SK-N-SH treated with all-trans-retinoic acid at 6 μM for 48 hours (cell line): ENCODE measurements at regions not wholly inside any gene's neighbourhood (a gene's known extent, or its start where the extent isn't known, plus 50 kb on each side); places are given as distances from the start of the nearest gene placed in this dataset.

ENCODE experiments used
- ATAC-seq: fragments of 200-7000 bp; cut with Tn5 transposase; 3 replicates; pipeline ENCODE4 v1.9.1; 2020; ENCODE audit warnings: mild to moderate bottlenecking, moderate library complexity
- ARNTL ChIP-seq: fragments of 450-650 bp; formaldehyde crosslinking; IDR thresholded peaks from 2 replicates; pipeline ENCODE4 v1.5.0; 2020; ENCODE audit warnings: low read depth, mild to moderate bottlenecking, moderate library complexity, borderline replicate concordance
- BACH2 ChIP-seq: fragments of 250-450 bp; sonication (Bioruptor Pico); IDR thresholded peaks from 2 replicates; pipeline ENCODE4 v1.9.0; 2021; ENCODE audit warnings: mild to moderate bottlenecking, borderline replicate concordance
- CSDC2 ChIP-seq: fragments of 250-450 bp; sonication (Bioruptor Pico); IDR thresholded peaks from 2 replicates; pipeline ENCODE4 v1.5.0; 2020; ENCODE audit warnings: mild to moderate bottlenecking, moderate library complexity
- CSRNP3 ChIP-seq: fragments of 250-450 bp; sonication (Bioruptor Pico); IDR thresholded peaks from 2 replicates; pipeline ENCODE4 v1.5.1; 2021; ENCODE audit warnings: mild to moderate bottlenecking, moderate library complexity
- ESRRG ChIP-seq: fragments of 250-450 bp; sonication (Bioruptor Pico); IDR thresholded peaks from 2 replicates; pipeline ENCODE4 v1.6.1; 2021; ENCODE audit warnings: mild to moderate bottlenecking
- GLIS3 ChIP-seq: fragments of 250-450 bp; sonication (Bioruptor Pico); IDR thresholded peaks from 2 replicates; pipeline ENCODE4 v1.5.0; 2020; ENCODE audit warnings: mild to moderate bottlenecking, moderate library complexity
- ISL1 ChIP-seq: fragments of 250-450 bp; sonication (Bioruptor Pico); IDR thresholded peaks from 2 replicates; pipeline ENCODE4 v2.1.2; 2022; ENCODE audit warnings: mild to moderate bottlenecking, moderate library complexity
- OSR1 ChIP-seq: fragments of 250-450 bp; sonication (Bioruptor Pico); IDR thresholded peaks from 2 replicates; pipeline ENCODE4 v1.8.0; 2022; ENCODE audit warnings: moderate library complexity, mild to moderate bottlenecking, inconsistent platforms
- POU6F1 ChIP-seq: fragments of 250-450 bp; sonication (Bioruptor Pico); IDR thresholded peaks from 2 replicates; pipeline ENCODE4 v1.8.0; 2021; ENCODE audit warnings: low read depth, mild to moderate bottlenecking, moderate library complexity, borderline replicate concordance
- PPARA ChIP-seq: fragments of 250-450 bp; sonication (Bioruptor Pico); IDR thresholded peaks from 2 replicates; pipeline ENCODE4 v1.5.0; 2020; ENCODE audit warnings: mild to moderate bottlenecking, borderline replicate concordance
- TCF4 ChIP-seq: fragments of 250-450 bp; sonication (Bioruptor Pico); IDR thresholded peaks from 2 replicates; pipeline ENCODE4 v1.8.0; 2021; ENCODE audit warnings: mild to moderate bottlenecking, moderate library complexity, borderline replicate concordance
- TOX ChIP-seq: fragments of 250-450 bp; sonication (Bioruptor Pico); IDR thresholded peaks from 2 replicates; pipeline ENCODE4 v1.8.0; 2021; ENCODE audit warnings: mild to moderate bottlenecking, moderate library complexity, borderline replicate concordance
- TSHZ2 ChIP-seq: fragments of 250-450 bp; sonication (Bioruptor Pico); IDR thresholded peaks from 2 replicates; pipeline ENCODE4 v1.5.0; 2020; ENCODE audit warnings: mild to moderate bottlenecking, moderate library complexity
- ZC3H10 ChIP-seq: fragments of 250-450 bp; sonication (Bioruptor Pico); IDR thresholded peaks from 2 replicates; pipeline ENCODE4 v1.5.1; 2021; ENCODE audit warnings: mild to moderate bottlenecking, moderate library complexity
- ZFP30 ChIP-seq: fragments of 450-650 bp; formaldehyde crosslinking; IDR thresholded peaks from 2 replicates; pipeline ENCODE4 v1.5.0; 2022; ENCODE audit warnings: mild to moderate bottlenecking, moderate library complexity
- ZNF565 ChIP-seq: fragments of 450-650 bp; formaldehyde crosslinking; conservative IDR thresholded peaks from 2 replicates; pipeline ENCODE4 v1.5.0; 2020; ENCODE audit warnings: low read depth, mild to moderate bottlenecking, moderate library complexity
- ZNF70 ChIP-seq: fragments of 450-650 bp; formaldehyde crosslinking; IDR thresholded peaks from 2 replicates; pipeline ENCODE4 v1.5.0; 2020; ENCODE audit warnings: mild to moderate bottlenecking, moderate library complexity

- ATAC-seq: no peak
- TF ChIP-seq ARNTL (CRISPR knock-in tag): no peak
- TF ChIP-seq GLIS3 (CRISPR knock-in tag): no peak
- no peak for TF ChIP-seq POU6F1
- no peak for TF ChIP-seq OSR1 (CRISPR knock-in tag)
- TF ChIP-seq ZC3H10: no peak
- no peak for TF ChIP-seq ESRRG (CRISPR knock-in tag)
- no peak for TF ChIP-seq TCF4 (CRISPR knock-in tag)
- TF ChIP-seq CSDC2: no peak
- no peak for TF ChIP-seq ZNF565 (CRISPR knock-in tag)
- no peak for TF ChIP-seq ISL1
- TF ChIP-seq TOX (CRISPR knock-in tag): no peak
Observed at GRCh38 chr17:5665164-5665563, 80.9 kb upstream of the NLRP1 start.

GRCh38 chr17:5667871-5668270 is 83.6 kb upstream of the NLRP1 start:
- TF ChIP-seq CSDC2: no peak
- TF ChIP-seq ZFP30: no peak
- 0 out of 3 replicates have a peak, but pooled peaks have one; percentile 42 for ATAC-seq

GRCh38 chr17:5668557-5669138 is 84.3 kb upstream of the NLRP1 start:
- TF ChIP-seq TSHZ2 (CRISPR knock-in tag) (no peak), PPARA (CRISPR knock-in tag) (no peak)
- ATAC-seq: no peak

GRCh38 chr17:5669191-5669590 is 84.9 kb upstream of the NLRP1 start:
- ATAC-seq: no peak
- no peak for TF ChIP-seq TCF4 (CRISPR knock-in tag)
- TF ChIP-seq CSDC2: no peak
- no peak for TF ChIP-seq ZC3H10
- no peak for TF ChIP-seq ARNTL (CRISPR knock-in tag)

GRCh38 chr17:5672141-5672540 is 87.8 kb upstream of the NLRP1 start:
- TF ChIP-seq TOX (CRISPR knock-in tag): no peak
- TF ChIP-seq ESRRG (CRISPR knock-in tag): no peak
- TF ChIP-seq CSRNP3 (CRISPR knock-in tag): no peak
- no peak for TF ChIP-seq OSR1 (CRISPR knock-in tag)
- no peak for TF ChIP-seq ZC3H10
- no peak for TF ChIP-seq CSDC2
- TF ChIP-seq ZFP30: no peak
- TF ChIP-seq BACH2 (CRISPR knock-in tag): no peak
- no peak for ATAC-seq

- ATAC-seq: no peak
- TF ChIP-seq POU6F1: no peak
- TF ChIP-seq ZNF70 (CRISPR knock-in tag): no peak
- TF ChIP-seq ZFP30: no peak
- TF ChIP-seq BACH2 (CRISPR knock-in tag): no peak
Observed at GRCh38 chr17:5672815-5673430, 88.6 kb upstream of the NLRP1 start.
